ENCODE measurements at regions not wholly inside any gene's neighbourhood (a gene's known extent, or its start where the extent isn't known, plus 50 kb on each side); places are given as distances from the start of the nearest gene placed in this dataset.

GRCh38 chr20:12305188-12305950 lies 387.7 kb downstream of the BTBD3 start:
- no peak for DNase-seq

- no peak for DNase-seq
Measured at GRCh38 chr20:12306107-12306506, 388.4 kb downstream of the BTBD3 start.

GRCh38 chr20:12311094-12311865 lies 393.6 kb downstream of the BTBD3 start:
- no peak for DNase-seq

- no peak for DNase-seq
Measured at GRCh38 chr20:12315652-12316051, 398.0 kb downstream of the BTBD3 start.

GRCh38 chr20:12316794-12317193 lies 399.1 kb downstream of the BTBD3 start:
- no peak for DNase-seq

- DNase-seq, result no peak
Measured at GRCh38 chr20:12317433-12317832, 399.7 kb downstream of the BTBD3 start.

- no peak for DNase-seq
Measured at GRCh38 chr20:12318043-12318442, 400.4 kb downstream of the BTBD3 start.

DNA sequence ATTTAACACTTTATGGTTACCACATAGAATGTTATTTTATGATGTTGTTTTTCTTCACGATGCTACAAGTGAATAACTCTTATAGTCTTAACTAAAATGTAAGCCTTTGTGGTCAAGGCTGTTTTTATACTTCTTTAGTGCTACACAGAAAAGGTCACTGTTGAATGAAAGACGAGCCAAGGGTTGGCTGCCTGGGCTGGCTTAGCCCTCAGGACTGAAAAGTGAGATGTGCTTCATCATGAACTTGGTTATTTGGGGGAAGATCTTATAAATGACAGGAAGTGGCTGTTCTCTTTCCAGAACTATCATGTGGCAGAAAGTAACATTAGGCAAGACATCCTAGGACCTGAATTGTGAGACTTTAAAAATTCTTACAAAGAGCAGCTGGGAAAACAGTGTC lies 404.0 kb downstream of the BTBD3 start:
- DNase-seq, result no peak

DNA sequence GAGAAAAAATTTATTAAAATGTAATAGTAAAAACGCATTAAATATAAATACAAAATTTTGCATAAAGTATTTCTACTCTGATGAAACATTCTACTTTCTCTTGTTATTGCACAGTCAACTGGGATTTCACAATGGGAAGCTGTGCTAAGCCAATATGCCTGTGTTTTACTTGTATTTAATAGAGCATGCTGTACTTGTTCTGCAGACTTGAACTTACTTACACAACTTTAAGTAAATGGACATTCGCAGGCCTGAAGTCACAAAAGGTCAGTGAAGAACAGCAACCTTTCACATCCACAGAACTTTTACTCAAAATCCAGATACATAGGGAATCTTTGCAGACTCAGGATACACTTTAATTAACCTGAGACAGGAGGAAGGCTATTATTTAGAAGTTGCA lies 409.5 kb downstream of the BTBD3 start:
- no peak for DNase-seq

DNA sequence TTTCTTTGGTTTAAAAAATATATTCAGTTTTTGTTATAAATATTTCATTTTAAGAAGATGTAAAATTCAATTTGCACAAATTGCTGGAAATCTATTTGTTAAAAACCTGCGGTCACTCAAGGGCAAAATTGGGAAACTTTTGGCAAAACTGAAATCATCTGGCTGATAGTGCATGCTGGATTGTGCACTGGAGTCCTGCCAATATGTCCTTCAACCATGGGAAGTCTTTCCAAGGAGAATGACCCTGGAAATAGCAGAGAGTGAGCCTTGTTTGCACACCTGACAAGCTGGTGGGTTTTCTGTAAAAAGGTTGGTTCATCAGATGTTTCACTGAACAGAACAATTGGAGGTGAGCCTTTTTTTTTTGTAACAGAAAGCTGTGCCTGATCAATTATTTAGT lies 413.5 kb downstream of the BTBD3 start:
- DNase-seq, result peak; percentile 84 to 90

DNA sequence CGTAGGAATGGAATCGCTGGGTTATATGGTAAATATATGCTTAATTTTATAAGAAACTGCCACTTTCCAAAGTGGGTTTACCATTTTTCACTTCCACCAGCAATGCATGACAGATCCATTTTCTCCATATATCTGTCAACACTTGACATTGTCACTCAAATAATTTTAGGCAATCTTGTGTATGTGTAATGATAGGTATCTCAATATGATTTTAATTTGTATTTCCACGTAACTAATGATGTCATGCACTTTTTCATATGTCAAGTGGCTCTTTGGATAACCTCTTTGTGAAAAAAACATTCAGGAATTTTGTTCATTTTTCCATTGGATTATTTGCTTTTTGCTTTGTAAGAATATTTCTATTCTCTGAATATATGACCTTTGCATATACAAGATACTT lies 419.9 kb downstream of the BTBD3 start:
- no peak for DNase-seq

- no peak for DNase-seq
Measured at GRCh38 chr20:12345978-12346377, 428.3 kb downstream of the BTBD3 start.

GRCh38 chr20:12353842-12354241 lies 436.1 kb downstream of the BTBD3 start:
- DNase-seq, result no peak

- no peak for DNase-seq
Measured at GRCh38 chr20:12354725-12355124, 437.0 kb downstream of the BTBD3 start.

- DNase-seq, result no peak
Measured at GRCh38 chr20:12355185-12355584, 437.5 kb downstream of the BTBD3 start.

DNA sequence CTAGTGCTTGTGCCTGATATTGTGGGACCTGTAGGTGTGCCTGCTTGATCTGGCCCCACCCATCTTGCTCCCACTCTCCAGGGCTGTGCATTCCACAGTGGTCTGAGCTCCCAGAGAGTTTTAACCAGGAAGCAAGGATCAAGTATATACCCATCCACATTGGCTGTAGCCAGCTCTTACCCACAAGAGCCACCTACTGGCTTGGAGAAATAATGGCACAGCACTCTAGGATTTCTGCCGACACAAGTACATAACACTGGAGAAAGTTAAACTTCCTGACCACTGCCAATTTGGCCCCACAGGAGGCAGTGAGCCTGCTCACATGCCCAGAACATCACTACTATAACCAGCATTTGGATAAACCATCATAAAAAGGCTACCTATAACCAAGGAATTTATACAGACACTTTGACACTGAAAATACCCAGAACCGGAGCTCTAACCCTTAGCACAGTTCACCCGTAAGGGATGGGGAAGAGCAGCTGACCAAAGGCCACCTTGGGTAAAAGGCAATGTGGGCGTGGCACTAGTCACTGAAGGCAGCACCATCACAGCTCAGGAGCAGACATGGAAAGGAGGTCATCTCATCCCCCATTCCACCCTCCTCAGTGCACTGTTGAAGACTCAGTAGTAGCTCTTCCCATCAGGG lies 440.4 kb downstream of the BTBD3 start:
- no peak for DNase-seq

DNA sequence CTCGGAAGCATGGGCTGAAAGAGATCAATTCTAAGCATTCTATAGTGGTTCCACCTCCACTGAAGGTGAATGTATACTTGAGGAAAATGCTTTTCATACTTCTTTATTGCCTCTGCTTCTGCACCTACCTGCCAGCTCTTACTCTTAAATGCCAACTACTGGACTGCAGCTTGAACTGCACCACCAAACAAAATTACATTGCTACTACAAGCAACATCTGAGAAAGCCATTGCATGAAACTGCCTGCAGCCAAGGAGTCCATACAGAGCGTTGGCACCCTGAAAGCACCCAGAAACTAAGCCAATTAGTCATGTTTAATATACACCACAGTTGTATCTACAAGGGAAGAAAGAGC lies 440.9 kb downstream of the BTBD3 start:
- no peak for DNase-seq

GRCh38 chr20:12371990-12372389 lies 454.3 kb downstream of the BTBD3 start:
- peak; percentile 78 to 81 for DNase-seq

DNA sequence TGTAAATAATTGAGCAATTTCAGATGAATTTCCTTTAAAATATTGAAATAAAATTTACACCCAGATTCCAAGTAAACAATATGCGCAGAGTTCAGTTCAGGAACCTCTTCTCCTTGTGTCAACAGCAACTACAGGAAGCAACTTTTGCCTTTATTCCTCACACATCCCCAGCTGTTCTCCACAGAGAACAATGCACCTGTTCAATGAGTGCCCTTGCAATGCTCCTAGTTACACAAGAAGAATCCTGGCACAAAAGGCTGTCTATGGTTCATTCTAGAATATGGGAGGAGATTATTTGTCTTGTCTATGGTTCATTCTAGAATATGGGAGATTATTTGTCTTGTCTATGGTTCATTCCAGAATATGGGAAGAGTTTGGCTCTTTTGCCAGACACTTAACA lies 454.9 kb downstream of the BTBD3 start:
- DNase-seq, result peak; percentile 63 to 71

DNA sequence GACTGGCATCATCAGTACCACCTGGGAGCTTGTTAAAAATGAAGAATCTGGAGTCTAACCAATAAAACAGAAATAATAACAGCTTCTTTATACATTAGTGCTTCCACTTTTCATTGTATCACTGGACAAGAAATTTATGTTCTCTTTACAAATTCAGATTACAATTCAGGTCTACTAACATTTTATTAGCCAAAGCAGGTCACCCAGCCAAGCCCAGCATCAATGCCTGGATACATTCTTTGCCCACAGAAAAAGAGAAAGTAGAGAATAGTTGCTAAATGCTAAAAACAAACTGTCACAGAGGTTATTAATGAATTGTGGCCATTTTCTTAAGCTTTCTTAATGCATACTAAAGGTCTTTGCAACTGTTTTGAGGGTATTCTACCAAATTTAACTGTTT lies 458.3 kb downstream of the BTBD3 start:
- DNase-seq, result no peak

GRCh38 chr20:12383821-12384220 lies 466.1 kb downstream of the BTBD3 start:
- DNase-seq, result no peak

DNA sequence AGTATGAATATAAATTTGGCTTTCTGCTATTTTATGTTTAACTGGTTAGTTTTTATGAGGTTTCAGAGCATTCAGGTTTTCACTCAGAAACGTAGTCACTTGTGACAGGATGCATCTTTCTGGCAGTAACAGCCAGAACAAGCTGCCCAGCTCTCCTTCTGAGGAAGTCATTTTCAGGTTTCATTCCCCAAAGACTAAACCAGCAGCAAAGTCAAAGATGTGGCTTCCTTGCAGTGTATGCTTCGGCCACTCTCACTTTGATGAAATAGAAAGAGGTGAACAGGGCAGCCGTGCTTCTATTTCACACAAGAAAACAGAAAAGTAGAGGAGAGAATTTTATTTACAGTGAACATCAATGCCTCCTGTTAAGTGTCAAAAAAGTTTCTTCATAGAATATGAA lies 469.1 kb downstream of the BTBD3 start:
- no peak for DNase-seq

- no peak for DNase-seq
Measured at GRCh38 chr20:12391099-12391498, 473.4 kb downstream of the BTBD3 start.

DNA sequence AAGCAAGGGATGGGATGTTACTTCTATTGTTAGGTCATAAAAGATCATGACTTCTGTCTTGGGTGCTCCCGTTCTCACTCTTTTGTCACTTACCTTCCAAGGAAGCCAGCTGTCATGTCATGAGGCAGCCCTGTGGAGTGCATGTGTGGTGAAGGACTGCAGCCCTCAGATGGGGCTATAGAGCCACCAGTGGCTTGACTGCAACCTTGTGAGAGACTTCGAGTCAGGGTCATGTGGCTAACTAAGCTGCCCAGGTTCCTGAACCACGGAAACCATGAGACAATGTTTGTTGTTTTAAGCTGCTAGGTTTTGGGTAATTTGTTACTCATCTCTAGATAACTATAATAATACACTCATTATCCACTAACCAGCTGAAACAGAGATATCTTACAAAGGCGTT lies 477.1 kb downstream of the BTBD3 start:
- DNase-seq, result peak in 1 of 2 experiments; percentile 24
